ENCODE measurements at regions not wholly inside any gene's neighbourhood (a gene's known extent, or its start where the extent isn't known, plus 50 kb on each side); places are given as distances from the start of the nearest gene placed in this dataset.

- DNase-seq (ENCODE audit: low spot score), result no peak
Observed at GRCh38 chr5:86879086-86879485, 261.3 kb downstream of the COX7C start.

- no peak for DNase-seq (ENCODE audit: low spot score)
Observed at GRCh38 chr5:86880344-86880743, 262.6 kb downstream of the COX7C start.

GRCh38 chr5:86880785-86881492 is 263.2 kb downstream of the COX7C start:
- peak; percentile 87 for DNase-seq (ENCODE audit: low spot score)

- no peak for DNase-seq (ENCODE audit: low spot score)
Observed at GRCh38 chr5:86881493-86882090, 263.9 kb downstream of the COX7C start.

- DNase-seq (ENCODE audit: low spot score), result no peak
Observed at GRCh38 chr5:86884608-86885007, 266.9 kb downstream of the COX7C start.

DNA sequence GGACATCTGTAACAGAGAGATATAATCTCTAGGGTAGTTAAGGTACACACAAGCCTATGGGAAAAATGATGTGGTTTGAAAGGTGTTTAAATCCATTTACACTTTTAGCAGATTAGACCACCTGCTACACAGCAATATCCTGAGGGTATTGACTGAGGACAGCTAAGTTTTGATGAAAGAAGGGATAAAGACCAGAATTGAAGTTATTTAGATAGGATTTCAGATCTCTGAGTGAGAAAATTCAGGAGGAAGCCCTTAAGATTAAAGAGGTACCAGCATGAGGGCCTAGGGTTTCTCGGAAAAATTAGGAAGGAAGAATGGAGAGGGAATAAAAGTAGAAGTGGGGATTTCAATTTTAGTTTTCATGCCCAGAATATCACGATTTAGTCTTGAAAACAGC is 267.3 kb downstream of the COX7C start:
- no peak for DNase-seq (ENCODE audit: low spot score)

DNA sequence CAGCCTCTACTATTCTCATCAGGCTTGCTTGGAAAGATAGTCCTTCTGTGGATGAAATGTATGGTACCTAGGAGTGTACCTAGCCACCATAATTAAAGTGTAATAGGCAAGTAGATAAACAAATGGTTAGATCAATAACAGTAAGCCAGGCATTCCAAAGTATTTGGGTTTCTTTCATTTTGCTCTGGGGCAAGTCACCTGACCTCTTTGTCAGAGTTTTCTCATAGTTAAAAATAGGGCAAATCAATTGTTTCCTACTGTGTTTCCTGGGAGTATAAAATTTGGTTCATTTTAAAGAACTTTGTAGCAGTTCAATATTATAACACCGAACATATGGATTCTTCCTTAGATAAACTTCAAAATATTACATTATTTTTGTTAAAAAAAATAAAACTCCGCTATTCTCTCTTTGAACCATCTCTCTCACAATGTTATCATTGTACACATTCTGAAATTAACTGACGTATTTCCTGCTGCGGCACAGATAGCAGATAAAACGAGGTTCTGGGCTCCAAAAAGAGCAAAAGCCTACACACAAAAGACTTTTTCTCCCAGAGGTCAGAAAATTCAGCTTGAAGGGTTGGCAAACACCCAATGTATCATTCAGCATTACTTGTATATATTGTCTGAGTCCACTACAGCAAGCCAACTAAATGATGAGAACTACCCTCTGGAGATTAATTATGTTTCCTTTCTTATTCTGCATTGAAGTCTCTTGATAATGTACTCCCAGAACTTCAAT is 267.9 kb downstream of the COX7C start:
- DNase-seq (ENCODE audit: low spot score), result no peak

- no peak for DNase-seq (ENCODE audit: low spot score)
Observed at GRCh38 chr5:86890375-86890774, 272.6 kb downstream of the COX7C start.

DNA sequence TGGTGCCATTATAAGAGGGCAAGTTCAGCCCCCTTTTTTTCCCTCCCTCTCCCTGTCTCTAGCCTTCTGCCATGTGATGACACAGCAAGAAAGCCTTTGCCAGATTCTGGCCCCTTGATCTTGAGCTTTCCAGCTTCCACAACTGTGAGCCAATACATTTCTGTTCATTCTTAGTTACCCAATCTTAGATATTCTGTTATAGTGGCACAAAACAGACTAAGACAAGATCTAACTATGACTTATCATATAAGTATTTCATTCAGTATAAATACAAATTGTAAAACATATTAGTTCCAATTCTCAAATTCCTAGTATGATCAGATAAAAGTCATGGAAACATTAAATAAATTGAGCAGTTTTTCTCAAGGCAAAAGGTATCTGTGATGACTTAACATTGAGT is 276.3 kb downstream of the COX7C start:
- DNase-seq (ENCODE audit: low spot score), result no peak

GRCh38 chr5:86896916-86897315 is 279.2 kb downstream of the COX7C start:
- no peak for DNase-seq (ENCODE audit: low spot score)

GRCh38 chr5:86909418-86910295 is 291.9 kb downstream of the COX7C start:
- peak; percentile 21 for DNase-seq (ENCODE audit: low spot score)

GRCh38 chr5:86917117-86917579 is 299.4 kb downstream of the COX7C start:
- no peak for DNase-seq (ENCODE audit: low spot score)

- no peak for DNase-seq (ENCODE audit: low spot score)
Observed at GRCh38 chr5:86918246-86918645, 300.5 kb downstream of the COX7C start.

GRCh38 chr5:86926033-86926432 is 308.3 kb downstream of the COX7C start:
- DNase-seq (ENCODE audit: low spot score), result no peak

- no peak for DNase-seq (ENCODE audit: low spot score)
Observed at GRCh38 chr5:86929123-86929766, 311.5 kb downstream of the COX7C start.

- DNase-seq (ENCODE audit: low spot score), result no peak
Observed at GRCh38 chr5:86951761-86952160, 315.9 kb upstream of the RASA1 start.

GRCh38 chr5:86964889-86965288 is 302.8 kb upstream of the RASA1 start:
- no peak for DNase-seq (ENCODE audit: low spot score)

GRCh38 chr5:86968301-86968753 is 299.4 kb upstream of the RASA1 start:
- peak; percentile 53 for DNase-seq (ENCODE audit: low spot score)

DNA sequence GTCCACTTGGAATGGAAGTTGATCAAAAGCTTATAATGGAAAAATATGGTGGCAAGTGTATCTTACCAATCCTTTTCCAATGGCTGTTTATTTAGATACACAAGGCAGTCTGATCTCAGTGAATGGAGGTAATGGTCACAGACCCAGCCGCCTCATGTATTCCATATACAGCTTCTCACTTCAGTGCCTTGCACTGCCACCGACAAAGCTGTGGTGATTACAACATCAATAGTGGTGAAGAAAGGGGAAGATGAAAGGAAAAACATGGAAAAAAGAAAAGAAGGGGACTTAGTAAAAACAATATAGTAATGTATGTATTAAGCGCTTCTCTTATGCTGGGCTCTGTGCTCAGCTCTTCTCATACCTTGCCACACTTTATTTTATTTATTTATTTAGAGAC is 297.3 kb upstream of the RASA1 start:
- peak; percentile 18 for DNase-seq (ENCODE audit: low spot score)

DNA sequence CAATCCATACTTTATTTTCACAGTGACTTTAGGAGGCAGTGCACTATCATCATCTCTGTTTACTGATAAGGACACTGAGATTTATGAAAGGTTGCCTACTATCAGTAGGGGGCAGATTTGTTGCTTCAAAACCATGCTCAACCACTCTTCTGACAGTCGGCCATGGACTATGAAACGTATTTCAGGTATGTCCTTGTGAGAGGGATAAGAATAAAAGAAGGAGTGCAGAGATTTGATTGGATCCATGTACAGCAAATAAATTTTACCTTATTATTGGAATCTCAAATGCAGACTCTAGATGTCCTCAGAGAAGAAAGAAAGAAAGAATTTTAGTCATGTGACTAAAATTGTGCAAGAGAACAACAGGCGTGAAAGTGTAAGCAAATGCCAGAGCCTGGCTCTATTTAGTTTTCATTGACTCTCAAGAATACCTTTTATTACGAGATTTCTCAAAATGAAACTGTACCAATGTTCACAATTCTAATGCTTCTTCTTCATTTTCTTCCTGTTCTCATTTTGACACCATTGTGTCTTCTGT is 296.6 kb upstream of the RASA1 start:
- DNase-seq (ENCODE audit: low spot score), result peak; percentile 7

DNA sequence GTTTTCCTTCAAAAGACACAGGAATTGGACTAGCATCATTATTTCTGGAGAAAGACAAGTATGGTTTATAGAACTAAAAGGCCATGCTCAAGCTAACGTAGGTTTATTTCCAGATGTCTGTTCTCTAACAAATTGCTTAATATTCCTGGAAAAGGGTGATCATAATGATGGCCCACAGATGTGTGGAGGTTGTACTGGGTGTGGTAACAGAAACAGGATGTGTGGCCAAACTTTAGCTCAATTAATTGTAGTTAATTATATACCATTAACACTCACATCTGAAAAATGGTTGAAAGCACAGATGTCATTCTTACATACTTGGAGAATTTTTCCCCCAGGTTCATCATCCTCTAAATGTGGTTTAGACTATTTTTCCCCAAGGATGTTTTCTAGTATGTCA is 292.7 kb upstream of the RASA1 start:
- DNase-seq (ENCODE audit: low spot score), result no peak
